ENCODE measurements at regions not wholly inside any gene's neighbourhood (a gene's known extent, or its start where the extent isn't known, plus 50 kb on each side); places are given as distances from the start of the nearest gene placed in this dataset.

GRCh38 chr7:118839515-118839914 lies 615.0 kb downstream of the ANKRD7 start:
- DNase-seq (ENCODE audit: low spot score), result no peak
- Histone ChIP-seq H3K4me3 (ENCODE audit: low read depth in 1 of 3, low read length in 3 of 3) (no peak overlapping the region), H3K9me3 (ENCODE audit: control insufficient read depth in 4 of 4, low read length in 3 of 4) (no peaks in the 10 kb centered on the region), H3K27me3 (ENCODE audit: control insufficient read depth in 4 of 4, insufficient read depth in 4 of 4, low read length in 3 of 4) (no peaks in the 10 kb centered on the region), H3K4me1 (ENCODE audit: control insufficient read depth in 4 of 4, insufficient read depth in 4 of 4, low read length in 3 of 4) (no peaks in the 10 kb centered on the region), H3K27ac (ENCODE audit: low read depth in 1 of 2, low read length in 2 of 2) (no peak overlapping the region), H3K9ac (ENCODE audit: low read depth in 1 of 2, low read length in 2 of 2) (no peak overlapping the region), H3K36me3 (ENCODE audit: control insufficient read depth in 4 of 4, insufficient read depth in 3 of 4, low read depth in 1 of 4, low read length in 3 of 4) (no peaks in the 10 kb centered on the region)
- 70% methylated on average over 4 of the region's 4 CpGs for WGBS
- TF ChIP-seq YY1 (IDR thresholded peaks at IDR 0.05) (no peak), SP1 (IDR thresholded peaks at IDR 0.05) (no peak), CTCF (IDR thresholded peaks at IDR 0.05; ENCODE audit: low read depth, low read length, missing input control) (no peak), ZBTB33 (IDR thresholded peaks at IDR 0.05) (no peak), TAF1 (conservative IDR thresholded peaks at IDR 0.05) (no peak), RXRA (IDR thresholded peaks at IDR 0.05) (no peak), HNF4G (IDR thresholded peaks at IDR 0.05) (no peak), ATF3 (IDR thresholded peaks at IDR 0.05) (no peak), JUND (IDR thresholded peaks at IDR 0.05) (no peak), NR2F2 (IDR thresholded peaks at IDR 0.05) (no peak), FOXA1 (IDR thresholded peaks at IDR 0.05) (no peak), EGR1 (IDR thresholded peaks at IDR 0.05; ENCODE audit: low read depth in 2 of 2) (no peak), RAD21 (IDR thresholded peaks at IDR 0.05) (no peak), FOXA2 (IDR thresholded peaks at IDR 0.05) (no peak), MAX (IDR thresholded peaks at IDR 0.05) (no peak), HNF4A (conservative IDR thresholded peaks at IDR 0.05) (no peak)

- no peak overlapping the region for H3K9ac ChIP-seq (ENCODE audit: low read depth in 1 of 2, low read length in 2 of 2)
- H3K36me3 ChIP-seq (ENCODE audit: control insufficient read depth in 4 of 4, insufficient read depth in 3 of 4, low read depth in 1 of 4, low read length in 3 of 4), result no peaks in the 10 kb centered on the region
- DNase-seq (ENCODE audit: low spot score), result no peak
- no peaks in the 10 kb centered on the region for H3K27me3 ChIP-seq (ENCODE audit: control insufficient read depth in 4 of 4, insufficient read depth in 4 of 4, low read length in 3 of 4)
- H3K4me3 ChIP-seq (ENCODE audit: low read depth in 1 of 3, low read length in 3 of 3), result no peak overlapping the region
- TF ChIP-seq RXRA (IDR thresholded peaks at IDR 0.05), result no peak
- no peak for TF ChIP-seq HNF4G (IDR thresholded peaks at IDR 0.05)
- TF ChIP-seq YY1 (IDR thresholded peaks at IDR 0.05), result no peak
- no peak for TF ChIP-seq REST (IDR thresholded peaks at IDR 0.05)
- TF ChIP-seq CTCF (IDR thresholded peaks at IDR 0.05; ENCODE audit: low read depth, low read length, missing input control), result no peak
- no peak for TF ChIP-seq SP1 (IDR thresholded peaks at IDR 0.05)
- no peak for TF ChIP-seq FOXA1 (IDR thresholded peaks at IDR 0.05)
- TF ChIP-seq JUND (IDR thresholded peaks at IDR 0.05), result no peak
- TF ChIP-seq RAD21 (IDR thresholded peaks at IDR 0.05), result no peak
- TF ChIP-seq FOXA2 (IDR thresholded peaks at IDR 0.05), result no peak
- no peak for TF ChIP-seq ATF3 (IDR thresholded peaks at IDR 0.05)
- no peak for TF ChIP-seq ZBTB33 (IDR thresholded peaks at IDR 0.05)
- H3K9me3 ChIP-seq (ENCODE audit: control insufficient read depth in 4 of 4, low read length in 3 of 4), result no peaks in the 10 kb centered on the region
- WGBS, result 74% methylated on average over 1 of the region's 1 CpG
- no peaks in the 10 kb centered on the region for H3K4me1 ChIP-seq (ENCODE audit: control insufficient read depth in 4 of 4, insufficient read depth in 4 of 4, low read length in 3 of 4)
- H3K27ac ChIP-seq (ENCODE audit: low read depth in 1 of 2, low read length in 2 of 2), result no peak overlapping the region
These were observed 619.0 kb downstream of the ANKRD7 start for GRCh38 chr7:118843456-118843855.

All from liver (tissue), 8 donors.